ENCODE measurements at regions not wholly inside any gene's neighbourhood (a gene's known extent, or its start where the extent isn't known, plus 50 kb on each side); places are given as distances from the start of the nearest gene placed in this dataset.

DNA sequence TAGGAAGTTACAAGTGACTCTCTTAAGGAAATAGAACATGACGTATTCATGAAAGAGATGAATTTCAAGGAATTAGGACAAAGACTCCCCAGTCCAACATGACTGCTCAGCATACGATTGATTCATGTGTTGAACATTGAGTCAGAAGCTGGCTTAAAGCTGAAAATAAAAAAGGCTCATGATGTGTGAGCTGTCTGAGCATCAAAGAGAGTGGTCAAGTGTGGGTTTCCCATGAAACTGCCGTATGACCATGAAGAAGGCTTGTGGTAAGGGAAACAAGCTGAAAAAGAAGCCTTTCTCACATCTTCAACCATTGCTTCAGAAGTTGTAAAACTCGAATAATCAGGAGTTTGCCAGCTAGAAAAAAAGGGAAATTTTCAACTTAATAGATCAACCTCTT is 201.9 kb upstream of the APCDD1 start:
- no peak for TF ChIP-seq POLR2A (IDR thresholded peaks at IDR 0.05)
- TF ChIP-seq, protein P1, sequence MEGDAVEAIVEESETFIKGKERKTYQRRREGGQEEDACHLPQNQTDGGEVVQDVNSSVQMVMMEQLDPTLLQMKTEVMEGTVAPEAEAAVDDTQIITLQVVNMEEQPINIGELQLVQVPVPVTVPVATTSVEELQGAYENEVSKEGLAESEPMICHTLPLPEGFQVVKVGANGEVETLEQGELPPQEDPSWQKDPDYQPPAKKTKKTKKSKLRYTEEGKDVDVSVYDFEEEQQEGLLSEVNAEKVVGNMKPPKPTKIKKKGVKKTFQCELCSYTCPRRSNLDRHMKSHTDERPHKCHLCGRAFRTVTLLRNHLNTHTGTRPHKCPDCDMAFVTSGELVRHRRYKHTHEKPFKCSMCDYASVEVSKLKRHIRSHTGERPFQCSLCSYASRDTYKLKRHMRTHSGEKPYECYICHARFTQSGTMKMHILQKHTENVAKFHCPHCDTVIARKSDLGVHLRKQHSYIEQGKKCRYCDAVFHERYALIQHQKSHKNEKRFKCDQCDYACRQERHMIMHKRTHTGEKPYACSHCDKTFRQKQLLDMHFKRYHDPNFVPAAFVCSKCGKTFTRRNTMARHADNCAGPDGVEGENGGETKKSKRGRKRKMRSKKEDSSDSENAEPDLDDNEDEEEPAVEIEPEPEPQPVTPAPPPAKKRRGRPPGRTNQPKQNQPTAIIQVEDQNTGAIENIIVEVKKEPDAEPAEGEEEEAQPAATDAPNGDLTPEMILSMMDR (IDR thresholded peaks at IDR 0.05), result no peak

Measured in breast epithelium (tissue), 3 donors.